Fibroblast of lung (primary cell): ENCODE measurements at regions not wholly inside any gene's neighbourhood (a gene's known extent, or its start where the extent isn't known, plus 50 kb on each side); places are given as distances from the start of the nearest gene placed in this dataset.
A peak's percentile ranks its signal among the peaks of the same experiment; 100 is the strongest.

ENCODE experiments used
- DNase-seq, 2 donors: peaks; one replicate each; pipeline versions ENCODE4 v3.0.0 to v3.0.0-alpha.2; 2010; ENCODE audit warnings: low read depth in 2 of 2
- H2AFZ ChIP-seq: 2 replicates; pipeline ENCODE4 v1.5.1; 2012; ENCODE audit warnings: low read length, control low read depth, inconsistent platforms
- H3K27ac ChIP-seq: 2 replicates; pipeline ENCODE4 v1.5.1; 2011; ENCODE audit warnings: low read length, control low read depth; ENCODE audit not compliant: insufficient read depth
- H3K27me3 ChIP-seq: 2 replicates; pipeline ENCODE4 v1.5.1; 2011; ENCODE audit warnings: mild to moderate bottlenecking, low read length; ENCODE audit not compliant: control insufficient read depth, insufficient read depth
- H3K36me3 ChIP-seq: 2 replicates; pipeline ENCODE4 v1.5.1; 2011; ENCODE audit warnings: low read length; ENCODE audit not compliant: control insufficient read depth, insufficient read depth
- H3K4me1 ChIP-seq: 2 replicates; pipeline ENCODE4 v1.5.1; 2011; ENCODE audit warnings: low read length; ENCODE audit not compliant: control insufficient read depth, insufficient read depth; ENCODE audit errors: extremely low read depth
- H3K4me2 ChIP-seq: 2 replicates; pipeline ENCODE4 v1.5.1; 2011; ENCODE audit warnings: low read length, control low read depth; ENCODE audit not compliant: insufficient read depth; ENCODE audit errors: extremely low read depth
- H3K4me3 ChIP-seq, 4 experiments: fragments of 200-600 bp in 1 of 4; sonication (generic) in 1 of 4; replicated peaks in 1 of 4; 2 replicates each; pipeline ENCODE4 v1.5.1; 2011 to 2016; ENCODE audit warnings: low read length in 4 of 4, low read depth in 3 of 4, mild to moderate bottlenecking in 3 of 4, control low read depth in 2 of 4, inconsistent platforms in 1 of 4, mixed read lengths in 1 of 4; ENCODE audit not compliant: insufficient read depth in 1 of 4; ENCODE audit errors: control extremely low read depth in 1 of 4
- H3K79me2 ChIP-seq: 2 replicates; pipeline ENCODE4 v1.5.1; 2012; ENCODE audit warnings: mild to moderate bottlenecking, low read length, inconsistent platforms; ENCODE audit not compliant: control insufficient read depth, insufficient read depth
- H3K9ac ChIP-seq: 2 replicates; pipeline ENCODE4 v1.5.1; 2011; ENCODE audit warnings: mild to moderate bottlenecking, low read length, control low read depth; ENCODE audit not compliant: insufficient read depth
- H3K9me3 ChIP-seq: 2 replicates; pipeline ENCODE4 v1.5.1; 2012; ENCODE audit warnings: low read depth, low read length; ENCODE audit not compliant: control insufficient read depth, insufficient read depth
- H4K20me1 ChIP-seq: 2 replicates; pipeline ENCODE4 v1.5.1; 2011; ENCODE audit warnings: low read length; ENCODE audit not compliant: control insufficient read depth, insufficient read depth; ENCODE audit errors: extremely low read depth
- EZH2 ChIP-seq: IDR thresholded peaks from 2 replicates; pipeline ENCODE4 v1.5.1; 2012; ENCODE audit warnings: low read length, control low read depth, mild to moderate bottlenecking; ENCODE audit errors: missing control alignments
- TF ChIP-seq, protein P1 (sequence below), 2 donors: IDR thresholded peaks in 1 of 2; conservative IDR thresholded peaks in 1 of 2; 1 replicate in 1 of 2; 2 replicates in 1 of 2; pipeline ENCODE4 v1.5.1; 2011 to 2012; ENCODE audit warnings: low read length in 2 of 2, control low read depth in 1 of 2, inconsistent platforms in 1 of 2, low read depth in 1 of 2, mild to moderate bottlenecking in 1 of 2

DNA sequence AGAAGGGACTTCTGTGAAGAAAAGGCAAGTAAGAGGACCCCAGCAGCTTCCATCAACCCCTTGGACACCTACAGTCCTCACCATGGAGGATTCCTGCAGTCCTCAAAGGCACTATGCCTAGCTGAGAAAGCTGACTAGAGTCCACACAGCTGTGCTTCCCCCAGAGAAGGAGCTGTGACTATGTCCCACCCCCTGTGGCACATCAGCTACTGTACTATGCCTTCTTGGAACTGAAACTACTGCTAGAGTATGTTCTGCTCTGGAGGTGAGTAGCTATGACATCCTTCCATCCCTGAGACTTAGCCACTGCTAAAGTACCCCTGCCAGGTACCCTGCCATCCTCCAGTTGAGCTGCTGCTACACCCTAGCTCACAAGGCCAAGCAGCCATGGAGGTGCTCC lies 690.2 kb upstream of the CHAC2 start:
- DNase-seq = no peak
- Histone ChIP-seq H4K20me1 (no peaks in the 10 kb centered on the region), H3K27me3 (no peaks in the 10 kb centered on the region), H3K4me3 (no peak overlapping the region), H3K4me2 (no peak overlapping the region), H3K27ac (no peak overlapping the region), H2AFZ (no peak overlapping the region), H3K36me3 (no peaks in the 10 kb centered on the region), H3K4me1 (no peaks in the 10 kb centered on the region), H3K9ac (no peak overlapping the region), H3K79me2 (no peaks in the 10 kb centered on the region), H3K9me3 (no peaks in the 10 kb centered on the region)
- no peak for TF ChIP-seq EZH2
- TF ChIP-seq, protein P1, sequence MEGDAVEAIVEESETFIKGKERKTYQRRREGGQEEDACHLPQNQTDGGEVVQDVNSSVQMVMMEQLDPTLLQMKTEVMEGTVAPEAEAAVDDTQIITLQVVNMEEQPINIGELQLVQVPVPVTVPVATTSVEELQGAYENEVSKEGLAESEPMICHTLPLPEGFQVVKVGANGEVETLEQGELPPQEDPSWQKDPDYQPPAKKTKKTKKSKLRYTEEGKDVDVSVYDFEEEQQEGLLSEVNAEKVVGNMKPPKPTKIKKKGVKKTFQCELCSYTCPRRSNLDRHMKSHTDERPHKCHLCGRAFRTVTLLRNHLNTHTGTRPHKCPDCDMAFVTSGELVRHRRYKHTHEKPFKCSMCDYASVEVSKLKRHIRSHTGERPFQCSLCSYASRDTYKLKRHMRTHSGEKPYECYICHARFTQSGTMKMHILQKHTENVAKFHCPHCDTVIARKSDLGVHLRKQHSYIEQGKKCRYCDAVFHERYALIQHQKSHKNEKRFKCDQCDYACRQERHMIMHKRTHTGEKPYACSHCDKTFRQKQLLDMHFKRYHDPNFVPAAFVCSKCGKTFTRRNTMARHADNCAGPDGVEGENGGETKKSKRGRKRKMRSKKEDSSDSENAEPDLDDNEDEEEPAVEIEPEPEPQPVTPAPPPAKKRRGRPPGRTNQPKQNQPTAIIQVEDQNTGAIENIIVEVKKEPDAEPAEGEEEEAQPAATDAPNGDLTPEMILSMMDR (conservative IDR thresholded peaks at IDR 0.05 in 1 of 2, IDR thresholded peaks at IDR 0.05 in 1 of 2; ENCODE audit: low read depth in 1 of 2, low read length in 2 of 2) = no peak

DNA sequence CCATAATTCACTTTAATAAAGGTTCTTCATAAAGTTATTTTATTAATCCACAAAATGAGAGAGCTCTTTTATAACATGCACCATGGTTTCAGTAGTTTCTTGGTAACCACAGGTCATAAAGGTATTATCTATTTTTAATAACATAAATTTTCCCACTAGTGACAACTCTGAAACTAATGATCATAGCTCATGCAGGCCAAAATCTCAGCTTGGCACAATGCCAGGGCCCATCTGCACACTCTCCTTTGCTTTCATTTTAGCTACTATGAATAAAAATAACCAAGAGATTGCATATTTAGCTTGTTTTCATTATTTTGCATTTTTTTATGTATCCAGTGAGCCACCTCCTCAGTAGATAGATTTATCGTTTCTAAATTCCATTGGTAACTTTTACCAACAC lies 691.8 kb upstream of the CHAC2 start:
- no peak overlapping the region for H3K4me3 ChIP-seq
- TF ChIP-seq, protein P1 (conservative IDR thresholded peaks at IDR 0.05 in 1 of 2, IDR thresholded peaks at IDR 0.05 in 1 of 2; ENCODE audit: low read depth in 1 of 2, low read length in 2 of 2) = no peak
- no peak for TF ChIP-seq EZH2
- peak in 1 of 2 donors; percentile 8 for DNase-seq
- no peaks in the 10 kb centered on the region for H3K79me2 ChIP-seq
- no peaks in the 10 kb centered on the region for H3K4me1 ChIP-seq
- no peaks in the 10 kb centered on the region for H3K27me3 ChIP-seq
- H3K4me2 ChIP-seq = no peak overlapping the region
- no peaks in the 10 kb centered on the region for H3K36me3 ChIP-seq
- no peak overlapping the region for H3K9ac ChIP-seq
- H3K27ac ChIP-seq = no peak overlapping the region
- no peak overlapping the region for H2AFZ ChIP-seq
- H3K9me3 ChIP-seq = no peaks in the 10 kb centered on the region
- H4K20me1 ChIP-seq = no peaks in the 10 kb centered on the region

DNA sequence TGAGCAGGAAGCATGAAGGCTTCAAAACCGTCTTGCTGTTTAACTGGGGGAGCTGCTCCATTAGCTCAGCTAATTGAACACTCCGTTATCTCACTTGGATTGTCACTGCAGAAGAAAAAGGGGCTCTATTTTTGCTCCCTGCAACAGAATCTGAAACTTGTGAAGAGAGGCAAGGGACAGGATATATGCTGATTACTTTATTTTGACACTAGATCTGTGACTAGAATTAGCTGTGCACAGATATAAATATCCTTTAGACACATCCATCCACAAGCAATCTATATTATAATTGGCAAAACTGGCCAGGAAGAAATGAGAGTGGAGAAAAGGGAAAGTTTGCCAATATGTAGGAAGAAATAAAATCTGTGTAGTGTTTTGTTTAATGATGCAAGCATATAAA lies 700.1 kb upstream of the CHAC2 start:
- H2AFZ ChIP-seq = no peak overlapping the region
- no peak overlapping the region for H3K4me2 ChIP-seq
- H3K4me1 ChIP-seq = no peaks in the 10 kb centered on the region

More for the DNA sequence above, 700.1 kb upstream of the CHAC2 start:
- H3K27ac ChIP-seq = no peak overlapping the region
- H3K9ac ChIP-seq = no peak overlapping the region
- H3K79me2 ChIP-seq = no peaks in the 10 kb centered on the region
- no peaks in the 10 kb centered on the region for H3K9me3 ChIP-seq
- H3K27me3 ChIP-seq = no peaks in the 10 kb centered on the region
- no peak overlapping the region for H3K4me3 ChIP-seq
- H3K36me3 ChIP-seq = no peaks in the 10 kb centered on the region
- no peaks in the 10 kb centered on the region for H4K20me1 ChIP-seq
- DNase-seq = no peak
- TF ChIP-seq, protein P1 (conservative IDR thresholded peaks at IDR 0.05 in 1 of 2, IDR thresholded peaks at IDR 0.05 in 1 of 2; ENCODE audit: low read depth in 1 of 2, low read length in 2 of 2) = no peak
- TF ChIP-seq EZH2 = no peak
